OCI-LY3 (cell line): ENCODE measurements at regions not wholly inside any gene's neighbourhood (a gene's known extent, or its start where the extent isn't known, plus 50 kb on each side); places are given as distances from the start of the nearest gene placed in this dataset.
"Not testable (repeated sequence)": the region's sequence is repeated elsewhere in the genome, so short reads cannot be mapped to it uniquely, and the experiment has no call there.

ENCODE experiments used
- H2AFZ ChIP-seq: fragments of 200-600, 300-600 bp; shearing (Covaris generic); 2 replicates; pipeline ENCODE4 v1.6.0; 2014; ENCODE audit warnings: antibody characterized with exemption, low read depth, low read length
- H3K27ac ChIP-seq: fragments of 200-600, 300-600 bp; sonication (generic); 2 replicates; pipeline ENCODE4 v1.5.1; 2014; ENCODE audit warnings: mild to moderate bottlenecking, low read length, moderate library complexity, mixed read lengths
- H3K27me3 ChIP-seq: fragments of 200-600, 300-600 bp; sonication (generic); 2 replicates; pipeline ENCODE4 v1.6.1; 2014; ENCODE audit warnings: low read depth, low read length, mixed read lengths
- H3K36me3 ChIP-seq: fragments of 200-600, 300-600 bp; sonication (generic); replicated peaks from 2 replicates; pipeline ENCODE3; 2014; ENCODE audit warnings: low read depth, low read length, mixed read lengths
- H3K4me1 ChIP-seq: fragments of 300-600, 200-600 bp; sonication (generic); 2 replicates; pipeline ENCODE4 v1.6.1; 2014; ENCODE audit warnings: low read length, mixed read lengths
- H3K4me2 ChIP-seq: fragments of 200-600, 300-600 bp; sonication (generic); 2 replicates; pipeline ENCODE4 v1.6.1; 2014; ENCODE audit warnings: low read length, mixed read lengths
- H3K4me3 ChIP-seq: fragments of 300-600, 200-600 bp; sonication (generic); 2 replicates; pipeline ENCODE4 v1.5.1; 2014; ENCODE audit warnings: antibody characterized with exemption, mild to moderate bottlenecking, low read length, moderate library complexity
- H3K79me2 ChIP-seq: fragments of 300-600, 200-600 bp; shearing (Covaris generic); 2 replicates; pipeline ENCODE4 v1.6.1; 2014; ENCODE audit warnings: mild to moderate bottlenecking, low read length, mixed read lengths
- H3K9ac ChIP-seq: fragments of 300-600, 200-600 bp; shearing (Covaris generic); 2 replicates; pipeline ENCODE4 v1.6.0; 2014; ENCODE audit warnings: mild to moderate bottlenecking, low read length, moderate library complexity
- H3K9me3 ChIP-seq: fragments of 200-600, 300-600 bp; shearing (Covaris generic); 2 replicates; pipeline ENCODE4 v1.6.1; 2014; ENCODE audit warnings: low read length, mixed read lengths; ENCODE audit not compliant: insufficient read depth
- H4K20me1 ChIP-seq: fragments of 200-600, 300-600 bp; sonication (generic); 2 replicates; pipeline ENCODE4 v1.6.1; 2016; ENCODE audit warnings: low read length, mixed read lengths; ENCODE audit not compliant: insufficient read depth
- CTCF ChIP-seq: fragments of 200-600, 300-600 bp; sonication (generic); IDR thresholded peaks from 2 replicates; pipeline ENCODE4 v1.5.1; 2014; ENCODE audit warnings: antibody characterized with exemption, low read length, low read depth
- EZH2phosphoT487 ChIP-seq: fragments of 200-600 bp; shearing (Covaris generic); IDR thresholded peaks from 2 replicates; pipeline ENCODE4 v1.6.1; 2018; ENCODE audit warnings: antibody characterized with exemption, mixed run types, low read depth

GRCh38 chr18:75962036-75962572 is 532.9 kb downstream of the ZNF516 start:
- Histone ChIP-seq H3K79me2 (no peaks in the 10 kb centered on the region), H3K36me3 (no peaks in the 10 kb centered on the region), H3K27me3 (no peaks in the 10 kb centered on the region), H3K27ac (no peak overlapping the region), H2AFZ (no peak overlapping the region), H3K9ac (no peak overlapping the region), H3K4me3 (no peak overlapping the region), H3K4me2 (no peak overlapping the region), H3K9me3 (no peaks in the 10 kb centered on the region), H4K20me1 (no peaks in the 10 kb centered on the region), H3K4me1 (no peaks in the 10 kb centered on the region)
- TF ChIP-seq CTCF (no peak), EZH2phosphoT487 (no peak)

DNA sequence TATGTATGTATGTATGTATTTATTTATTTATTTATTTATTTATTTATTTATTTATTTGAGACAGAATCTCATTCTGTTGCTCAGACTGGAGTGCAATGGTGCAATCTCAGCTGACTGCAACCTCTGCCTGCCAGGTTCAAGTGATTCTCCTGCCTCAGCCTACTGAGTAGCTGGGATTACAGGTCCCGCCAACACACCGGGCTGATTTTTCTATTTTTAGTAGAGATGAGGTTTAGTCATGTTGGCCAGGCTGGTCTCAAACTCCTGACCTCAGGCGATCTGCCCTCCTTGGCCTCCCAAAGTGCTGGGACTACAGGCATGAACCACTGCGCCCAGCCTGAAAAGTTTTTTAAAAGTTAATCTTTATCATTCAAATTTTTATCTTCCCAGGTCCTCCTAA is 532.9 kb upstream of the SMIM21 start:
- not testable (repeated sequence) for H3K9me3 ChIP-seq, H3K27me3 ChIP-seq, H3K4me3 ChIP-seq, H2AFZ ChIP-seq, H3K27ac ChIP-seq, H3K4me2 ChIP-seq, H3K79me2 ChIP-seq, H3K4me1 ChIP-seq, H3K9ac ChIP-seq, H3K36me3 ChIP-seq, H4K20me1 ChIP-seq

DNA sequence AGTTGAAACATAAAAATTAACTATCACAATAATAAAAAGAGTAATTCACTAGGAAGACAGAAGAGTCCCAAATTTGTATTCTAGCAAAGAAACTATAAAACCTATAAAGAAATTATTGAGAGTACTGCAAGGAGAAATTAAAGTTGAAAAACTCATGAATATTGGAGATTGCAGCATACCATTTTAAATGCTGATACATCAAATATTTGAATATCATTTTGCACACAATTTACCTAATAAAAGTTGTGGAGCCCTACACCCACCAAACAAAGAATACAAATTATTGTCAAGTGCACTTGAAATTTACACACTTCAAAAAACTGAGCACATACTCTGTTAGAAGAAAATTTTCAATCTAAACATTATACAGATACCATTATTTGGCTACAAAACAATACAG is 531.6 kb upstream of the SMIM21 start:
- H3K4me1 ChIP-seq: no peaks in the 10 kb centered on the region
- H3K79me2 ChIP-seq: no peaks in the 10 kb centered on the region
- H3K4me2 ChIP-seq: no peak overlapping the region
- H3K4me3 ChIP-seq: no peak overlapping the region
- H3K9ac ChIP-seq: no peak overlapping the region
- no peaks in the 10 kb centered on the region for H3K36me3 ChIP-seq
- no peaks in the 10 kb centered on the region for H3K27me3 ChIP-seq
- no peaks in the 10 kb centered on the region for H3K9me3 ChIP-seq
- H2AFZ ChIP-seq: no peak overlapping the region
- H3K27ac ChIP-seq: no peak overlapping the region
- no peaks in the 10 kb centered on the region for H4K20me1 ChIP-seq
- TF ChIP-seq EZH2phosphoT487 (no peak), CTCF (no peak)

GRCh38 chr18:75958683-75959082 is 531.2 kb upstream of the SMIM21 start:
- Histone ChIP-seq H4K20me1 (no peaks in the 10 kb centered on the region), H3K4me2 (no peak overlapping the region), H3K4me1 (no peaks in the 10 kb centered on the region), H3K27me3 (no peaks in the 10 kb centered on the region), H3K4me3 (no peak overlapping the region), H3K36me3 (no peaks in the 10 kb centered on the region), H3K9me3 (no peaks in the 10 kb centered on the region), H2AFZ (no peak overlapping the region), H3K9ac (no peak overlapping the region), H3K27ac (no peak overlapping the region), H3K79me2 (no peaks in the 10 kb centered on the region)
- no peak for TF ChIP-seq CTCF
- TF ChIP-seq EZH2phosphoT487: no peak

GRCh38 chr18:75945265-75945933 is 517.9 kb upstream of the SMIM21 start:
- H3K79me2 ChIP-seq: no peaks in the 10 kb centered on the region
- H3K4me1 ChIP-seq: no peaks in the 10 kb centered on the region
- no peak overlapping the region for H2AFZ ChIP-seq
- no peak overlapping the region for H3K9ac ChIP-seq
- H4K20me1 ChIP-seq: no peaks in the 10 kb centered on the region
- TF ChIP-seq CTCF: no peak
- TF ChIP-seq EZH2phosphoT487: no peak
- H3K9me3 ChIP-seq: peaks cover 5% of the 10 kb centered on the region; the same call in 1 of the 2 replicates
- no peak overlapping the region for H3K27ac ChIP-seq
- H3K4me3 ChIP-seq: no peak overlapping the region
- H3K27me3 ChIP-seq: no peaks in the 10 kb centered on the region
- H3K36me3 ChIP-seq: no peaks in the 10 kb centered on the region
- no peak overlapping the region for H3K4me2 ChIP-seq
